Caco-2 (cell line): ENCODE measurements at regions not wholly inside any gene's neighbourhood (a gene's known extent, or its start where the extent isn't known, plus 50 kb on each side); places are given as distances from the start of the nearest gene placed in this dataset.

Experiments used
- BruUV-seq: library from RNA; stranded (reverse); fragments of 400-500 nt; replicated peaks from 2 replicates; lab custom pipeline; 2021; lab: Mats Ljungman, UMichigan
- CTCF ChIA-PET: fragments of 300-600 bp; sonication (Branson Sonifier 250); formaldehyde crosslinking; loops from one replicate; lab custom pipeline; 2022; ENCODE audit warnings: antibody characterized with exemption; lab: Charles Lee
- POLR2A ChIA-PET: fragments of 300-600 bp; sonication (Branson Sonifier 250); formaldehyde crosslinking; loops from one replicate; lab custom pipeline; 2022; ENCODE audit warnings: antibody characterized with exemption; lab: Charles Lee
- DNase-seq, 2 experiments: peaks; one replicate each; pipeline versions ENCODE4 v3.0.0 to v3.0.0-alpha.2; 2020 to 2022
- H3K27me3 ChIP-seq: replicated peaks from 2 replicates; pipeline ENCODE4 v1.6.0; 2011; ENCODE audit warnings: low read length; ENCODE audit not compliant: control insufficient read depth, insufficient read depth
- H3K36me3 ChIP-seq: 2 replicates; pipeline ENCODE4 v1.5.1; 2011; ENCODE audit warnings: low read length; ENCODE audit not compliant: control insufficient read depth, insufficient read depth
- H3K4me1 ChIP-seq: fragments of 250-450 bp; sonication (Bioruptor Pico); 2 replicates; pipeline ENCODE4 v1.5.1; 2020; ENCODE audit warnings: mild to moderate bottlenecking
- H3K4me3 ChIP-seq: 2 replicates; pipeline ENCODE4 v1.5.1; 2011; ENCODE audit warnings: low read depth, mild to moderate bottlenecking, control low read depth, low read length
- H3K9me3 ChIP-seq: fragments of 250-450 bp; sonication (Bioruptor Pico); 2 replicates; pipeline ENCODE4 v1.5.1; 2020; ENCODE audit warnings: mild to moderate bottlenecking, moderate library complexity
- H3K27ac Mint-ChIP-seq: one replicate; pipeline ENCODE4 v1.8.0; 2022; ENCODE audit warnings: mixed read lengths; ENCODE audit not compliant: unreplicated experiment
- H3K27me3 Mint-ChIP-seq: one replicate; pipeline ENCODE4 v1.8.0; 2022; ENCODE audit warnings: mixed read lengths; ENCODE audit not compliant: insufficient read depth, unreplicated experiment
- H3K36me3 Mint-ChIP-seq: one replicate; pipeline ENCODE4 v1.8.0; 2022; ENCODE audit warnings: mild to moderate bottlenecking, mixed read lengths; ENCODE audit not compliant: insufficient read depth, unreplicated experiment
- H3K4me1 Mint-ChIP-seq: one replicate; pipeline ENCODE4 v1.8.0; 2022; ENCODE audit warnings: low read depth, mixed read lengths; ENCODE audit not compliant: unreplicated experiment
- H3K4me3 Mint-ChIP-seq: one replicate; pipeline ENCODE4 v1.8.0; 2022; ENCODE audit warnings: mild to moderate bottlenecking, moderate library complexity, mixed read lengths; ENCODE audit not compliant: unreplicated experiment
- H3K9me3 Mint-ChIP-seq: one replicate; pipeline ENCODE4 v1.8.0; 2022; ENCODE audit warnings: mixed read lengths; ENCODE audit not compliant: unreplicated experiment
- CTCF ChIP-seq, 2 experiments: fragments of 200-600 bp in 1 of 2; IDR thresholded peaks; 1 replicate in 1 of 2; 2 replicates in 1 of 2; pipeline versions ENCODE4 v1.5.1 to v1.8.0; 2011 to 2022; ENCODE audit warnings: antibody characterized with exemption in 1 of 2, control low read depth in 1 of 2, inconsistent platforms in 1 of 2, low read depth in 1 of 2, low read length in 1 of 2, mild to moderate bottlenecking in 1 of 2, moderate library complexity in 1 of 2; ENCODE audit not compliant: insufficient read depth in 1 of 2, severe bottlenecking in 1 of 2, unreplicated experiment in 1 of 2
- intact Hi-C: fragments of 100-400 bp; cut with micrococcal nuclease; formaldehyde crosslinking; loops from one replicate; pipeline ENCODE4 v1.10.0; 2022; ENCODE audit not compliant: unreplicated experiment

DNA sequence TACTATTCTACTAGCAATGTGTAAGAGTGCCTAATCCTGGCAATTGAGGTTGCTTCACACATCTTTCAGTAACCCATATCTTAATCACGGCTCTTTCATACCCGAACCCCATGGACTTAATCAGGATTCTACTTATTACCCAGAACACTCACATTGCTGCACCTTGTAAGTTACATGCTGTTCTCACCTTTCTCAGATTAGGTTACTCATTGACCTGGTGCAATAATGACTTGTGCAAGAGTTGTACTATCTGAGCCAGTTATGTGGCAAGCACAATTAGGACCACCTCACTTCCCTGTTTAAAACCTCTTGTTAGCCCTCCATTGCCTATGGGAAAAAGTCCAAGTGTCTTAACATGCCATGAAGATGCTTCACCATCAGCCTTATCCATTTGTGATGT is 306.7 kb upstream of the E2F7 start:
- no peaks in the 10 kb centered on the region for H3K36me3 Mint-ChIP-seq
- intact Hi-C loops, result no loop called here
- no peaks in the 10 kb centered on the region for H3K4me1 ChIP-seq
- ChIA-PET CTCF (no interaction called here), POLR2A (no interaction called here)
- H3K27me3 Mint-ChIP-seq, result peaks cover 4% of the 10 kb centered on the region
- no peaks in the 10 kb centered on the region for H3K9me3 ChIP-seq
- no peak overlapping the region for H3K4me3 ChIP-seq
- no peak for DNase-seq
- no peaks in the 10 kb centered on the region for H3K9me3 Mint-ChIP-seq
- no peak for TF ChIP-seq CTCF (IDR thresholded peaks at IDR 0.05; ENCODE audit: insufficient read depth in 1 of 2, low read depth in 1 of 2, low read length in 1 of 2, severe bottlenecking in 1 of 2, unreplicated experiment in 1 of 2)
- no peak overlapping the region for H3K27ac Mint-ChIP-seq
- BruUV-seq, result no TSS peak
- no peak overlapping the region for H3K4me3 Mint-ChIP-seq
- no peaks in the 10 kb centered on the region for H3K36me3 ChIP-seq
- H3K4me1 Mint-ChIP-seq, result no peaks in the 10 kb centered on the region
- H3K27me3 ChIP-seq, result no peaks in the 10 kb centered on the region

DNA sequence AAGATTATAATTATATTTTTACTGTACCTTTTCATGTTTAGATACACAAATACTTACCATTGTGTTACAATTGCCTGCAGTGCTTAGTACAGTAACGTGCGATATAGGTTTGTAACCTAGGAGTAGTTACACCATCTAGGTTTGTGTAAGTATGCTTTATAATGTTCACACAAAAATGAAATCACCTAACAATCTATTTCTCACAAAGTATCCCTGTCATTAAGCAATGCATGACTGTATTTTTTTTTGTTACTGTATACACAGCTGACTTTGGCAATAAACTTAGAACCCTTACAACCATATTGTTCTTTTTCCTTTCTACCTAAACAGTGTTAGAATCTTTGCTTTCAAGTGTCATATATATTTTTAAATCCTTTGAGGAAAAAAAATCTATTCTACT is 303.0 kb upstream of the E2F7 start:
- Mint-ChIP-seq H3K36me3 (no peaks in the 10 kb centered on the region), H3K27me3 (peaks cover 8% of the 10 kb centered on the region), H3K4me1 (no peaks in the 10 kb centered on the region), H3K4me3 (no peak overlapping the region), H3K9me3 (no peaks in the 10 kb centered on the region), H3K27ac (no peak overlapping the region)
- no peak for TF ChIP-seq CTCF (IDR thresholded peaks at IDR 0.05; ENCODE audit: insufficient read depth in 1 of 2, low read depth in 1 of 2, low read length in 1 of 2, severe bottlenecking in 1 of 2, unreplicated experiment in 1 of 2)
- Histone ChIP-seq H3K4me1 (no peaks in the 10 kb centered on the region), H3K9me3 (no peaks in the 10 kb centered on the region), H3K27me3 (no peaks in the 10 kb centered on the region), H3K4me3 (no peak overlapping the region), H3K36me3 (no peaks in the 10 kb centered on the region)
- CTCF ChIA-PET, result no interaction called here
- no TSS peak for BruUV-seq
- intact Hi-C loops, result no loop called here
- POLR2A ChIA-PET, result no interaction called here
- no peak for DNase-seq

DNA sequence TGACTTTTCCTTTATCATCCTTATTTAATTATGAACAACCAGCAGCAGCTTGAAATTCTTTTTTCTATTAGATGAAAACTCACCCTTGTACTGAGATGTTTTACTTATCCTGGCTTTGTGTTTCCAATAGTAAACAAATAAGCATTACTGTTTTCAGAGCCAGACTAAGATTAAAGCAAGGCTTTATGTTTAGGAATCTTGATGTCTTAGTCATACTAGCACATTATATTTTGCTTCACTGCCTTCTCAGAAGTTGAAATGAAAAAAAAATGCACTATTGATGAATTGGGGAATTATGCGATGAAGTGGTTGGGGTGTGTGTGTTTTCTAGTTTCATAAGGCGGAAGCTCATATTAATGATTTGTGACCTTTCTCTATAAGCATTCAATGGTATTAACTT is 301.2 kb upstream of the E2F7 start:
- no peaks in the 10 kb centered on the region for H3K9me3 ChIP-seq
- no peaks in the 10 kb centered on the region for H3K4me1 Mint-ChIP-seq
- ChIA-PET POLR2A (no interaction called here), CTCF (no interaction called here)
- H3K4me3 Mint-ChIP-seq, result no peak overlapping the region
- H3K9me3 Mint-ChIP-seq, result no peaks in the 10 kb centered on the region
- no peaks in the 10 kb centered on the region for H3K27me3 ChIP-seq
- intact Hi-C loops, result no loop called here
- no peak for TF ChIP-seq CTCF (IDR thresholded peaks at IDR 0.05; ENCODE audit: insufficient read depth in 1 of 2, low read depth in 1 of 2, low read length in 1 of 2, severe bottlenecking in 1 of 2, unreplicated experiment in 1 of 2)
- no peak overlapping the region for H3K4me3 ChIP-seq
- no peak for DNase-seq
- H3K4me1 ChIP-seq, result no peaks in the 10 kb centered on the region
- no TSS peak for BruUV-seq
- no peak overlapping the region for H3K27ac Mint-ChIP-seq
- peaks cover 8% of the 10 kb centered on the region for H3K27me3 Mint-ChIP-seq
- H3K36me3 ChIP-seq, result no peaks in the 10 kb centered on the region
- no peaks in the 10 kb centered on the region for H3K36me3 Mint-ChIP-seq
